Parathyroid adenoma (tissue), 2 donors: ENCODE measurements at regions not wholly inside any gene's neighbourhood (a gene's known extent, or its start where the extent isn't known, plus 50 kb on each side); places are given as distances from the start of the nearest gene placed in this dataset.

Experiments
- H2AFZ ChIP-seq: fragments of 300-600 bp; sonication (generic); one replicate; pipeline ENCODE4 v1.7.0; 2017; ENCODE audit warnings: antibody characterized with exemption, mild to moderate bottlenecking
- H3K27ac ChIP-seq: fragments of 300-600 bp; sonication (generic); one replicate; pipeline ENCODE4 v1.7.0; 2017
- H3K27me3 ChIP-seq: fragments of 300-600 bp; sonication (generic); one replicate; pipeline ENCODE4 v1.7.0; 2017; ENCODE audit warnings: low read length; ENCODE audit not compliant: control insufficient read depth, insufficient read depth
- H3K36me3 ChIP-seq: fragments of 300-600 bp; sonication (generic); one replicate; pipeline ENCODE4 v1.7.0; 2017; ENCODE audit warnings: low read length; ENCODE audit not compliant: control insufficient read depth, insufficient read depth
- H3K4me1 ChIP-seq: fragments of 300-600 bp; sonication (generic); one replicate; pipeline ENCODE4 v1.7.0; 2017; ENCODE audit warnings: control low read depth
- H3K4me2 ChIP-seq: fragments of 300-600 bp; sonication (generic); one replicate; pipeline ENCODE4 v1.7.0; 2017; ENCODE audit warnings: low read length
- H3K4me3 ChIP-seq: fragments of 300-600 bp; sonication (generic); one replicate; pipeline ENCODE4 v1.7.0; 2017; ENCODE audit warnings: low read depth, low read length
- H3K79me2 ChIP-seq: fragments of 300-600 bp; sonication (generic); one replicate; pipeline ENCODE4 v1.7.0; 2017; ENCODE audit warnings: control low read depth
- H3K9ac ChIP-seq: fragments of 300-600 bp; sonication (generic); one replicate; pipeline ENCODE4 v1.7.0; 2017; ENCODE audit warnings: mild to moderate bottlenecking
- H3K9me3 ChIP-seq: fragments of 300-600 bp; sonication (generic); one replicate; pipeline ENCODE4 v1.7.0; 2017; ENCODE audit warnings: low read length; ENCODE audit not compliant: control insufficient read depth
- CTCF ChIP-seq: fragments of 300-600 bp; sonication (generic); IDR thresholded peaks from one replicate; pipeline ENCODE4 v1.7.0; 2017; ENCODE audit warnings: antibody characterized with exemption, mild to moderate bottlenecking
- donor health status: primary hyperparathyroidism.

GRCh38 chr15:95019907-95020306, 788.5 kb downstream of the MCTP2 start:
- H2AFZ ChIP-seq: no peak overlapping the region
- no peak overlapping the region for H3K4me3 ChIP-seq
- H3K36me3 ChIP-seq: no peaks in the 10 kb centered on the region
- no peaks in the 10 kb centered on the region for H3K27me3 ChIP-seq
- H3K9ac ChIP-seq: no peak overlapping the region
- no peaks in the 10 kb centered on the region for H3K9me3 ChIP-seq
- H3K27ac ChIP-seq: no peak overlapping the region
- H3K4me2 ChIP-seq: no peak overlapping the region
- H3K79me2 ChIP-seq: no peaks in the 10 kb centered on the region
- TF ChIP-seq CTCF: no peak
- H3K4me1 ChIP-seq: no peaks in the 10 kb centered on the region

GRCh38 chr15:95021816-95022215, 790.5 kb downstream of the MCTP2 start:
- Histone ChIP-seq H3K9me3 (no peaks in the 10 kb centered on the region), H3K27me3 (no peaks in the 10 kb centered on the region), H2AFZ (no peak overlapping the region), H3K4me3 (no peak overlapping the region), H3K9ac (no peak overlapping the region), H3K27ac (no peak overlapping the region), H3K36me3 (no peaks in the 10 kb centered on the region), H3K4me2 (no peak overlapping the region), H3K79me2 (no peaks in the 10 kb centered on the region), H3K4me1 (no peaks in the 10 kb centered on the region)
- no peak for TF ChIP-seq CTCF

- Histone ChIP-seq H3K4me1 (no peaks in the 10 kb centered on the region), H3K79me2 (no peaks in the 10 kb centered on the region), H3K9ac (no peak overlapping the region), H2AFZ (no peak overlapping the region), H3K9me3 (no peaks in the 10 kb centered on the region), H3K27me3 (no peaks in the 10 kb centered on the region), H3K27ac (no peak overlapping the region), H3K4me3 (no peak overlapping the region), H3K4me2 (no peak overlapping the region), H3K36me3 (no peaks in the 10 kb centered on the region)
- TF ChIP-seq CTCF: peak; percentile 10
Observed at GRCh38 chr15:95024351-95024750, 793.0 kb downstream of the MCTP2 start.

- Histone ChIP-seq H3K79me2 (no peaks in the 10 kb centered on the region), H3K4me1 (no peaks in the 10 kb centered on the region), H3K27me3 (no peaks in the 10 kb centered on the region), H3K4me2 (no peak overlapping the region), H3K4me3 (no peak overlapping the region), H3K9me3 (no peaks in the 10 kb centered on the region), H3K27ac (no peak overlapping the region), H3K36me3 (no peaks in the 10 kb centered on the region), H3K9ac (no peak overlapping the region), H2AFZ (no peak overlapping the region)
- TF ChIP-seq CTCF: peak; percentile 12
Observed at GRCh38 chr15:95025924-95026728, 794.8 kb downstream of the MCTP2 start.

GRCh38 chr15:95027981-95028380, 796.6 kb downstream of the MCTP2 start:
- no peaks in the 10 kb centered on the region for H3K36me3 ChIP-seq
- H3K27ac ChIP-seq: no peak overlapping the region
- no peaks in the 10 kb centered on the region for H3K27me3 ChIP-seq
- H2AFZ ChIP-seq: no peak overlapping the region
- H3K4me1 ChIP-seq: no peaks in the 10 kb centered on the region
- no peak overlapping the region for H3K4me3 ChIP-seq
- H3K79me2 ChIP-seq: no peaks in the 10 kb centered on the region
- H3K9ac ChIP-seq: no peak overlapping the region
- TF ChIP-seq CTCF: no peak
- H3K9me3 ChIP-seq: no peaks in the 10 kb centered on the region
- H3K4me2 ChIP-seq: no peak overlapping the region
